ENCODE measurements at regions not wholly inside any gene's neighbourhood (a gene's known extent, or its start where the extent isn't known, plus 50 kb on each side); places are given as distances from the start of the nearest gene placed in this dataset.
"Not testable (repeated sequence)": the region's sequence is repeated elsewhere in the genome, so short reads cannot be mapped to it uniquely, and the experiment has no call there.

DNA sequence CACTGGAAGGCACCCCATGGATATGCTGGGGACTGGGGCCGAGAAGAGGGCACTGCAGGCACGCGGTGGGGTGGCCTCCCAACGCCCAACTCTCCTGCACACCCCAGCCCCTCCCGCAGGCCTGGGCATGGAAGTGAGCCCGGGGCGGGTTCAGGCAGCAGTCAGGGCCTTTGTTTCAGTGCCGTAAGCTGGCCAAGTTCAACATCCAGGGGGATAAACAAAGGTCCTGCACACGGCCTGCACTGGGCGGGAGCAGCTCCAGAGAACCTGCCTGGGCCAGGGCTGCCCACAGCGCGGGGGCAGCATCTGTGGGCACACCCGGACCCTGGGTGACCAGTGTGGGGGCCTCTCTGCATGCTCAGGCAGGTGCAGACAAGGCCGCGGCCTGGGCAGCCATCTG, 5425.8 kb upstream of the TPTE start:
- H3K4me3 ChIP-seq; DNase-seq; H3K27me3 ChIP-seq; H3K36me3 ChIP-seq (ENCODE audit: low read depth, missing control alignments); intact Hi-C loops (cut with DNase I; ENCODE audit: low total_unique reads); H3K4me1 ChIP-seq; H3K27ac ChIP-seq; H3K9me3 ChIP-seq: not testable (repeated sequence)
- no CpG with 5 or more reads among the region's 15 CpGs for WGBS, 2 donors

- H3K36me3 ChIP-seq (ENCODE audit: low read depth, missing control alignments); H3K9me3 ChIP-seq; H3K4me3 ChIP-seq; H3K27me3 ChIP-seq; H3K4me1 ChIP-seq; intact Hi-C loops (cut with DNase I; ENCODE audit: low total_unique reads); H3K27ac ChIP-seq; DNase-seq: not testable (repeated sequence)
- no CpG with 5 or more reads among the region's 25 CpGs for WGBS, 2 donors
These were observed 5423.2 kb upstream of the TPTE start for GRCh38 chr21:5098010-5098743.

- H3K36me3 ChIP-seq (ENCODE audit: low read depth, missing control alignments); H3K4me1 ChIP-seq; H3K27me3 ChIP-seq; DNase-seq; H3K4me3 ChIP-seq; intact Hi-C loops (cut with DNase I; ENCODE audit: low total_unique reads); H3K27ac ChIP-seq; H3K9me3 ChIP-seq: not testable (repeated sequence)
- no CpG with 5 or more reads among the region's 22 CpGs for WGBS, 2 donors
These were observed 5420.7 kb upstream of the TPTE start for GRCh38 chr21:5100604-5101174.

- H3K4me3 ChIP-seq; H3K27ac ChIP-seq; H3K4me1 ChIP-seq; H3K9me3 ChIP-seq; H3K36me3 ChIP-seq (ENCODE audit: low read depth, missing control alignments); H3K27me3 ChIP-seq; intact Hi-C loops (cut with DNase I; ENCODE audit: low total_unique reads): not testable (repeated sequence)
- DNase-seq, result peak; percentile 23
- 32% methylated on average over 6 of the region's 14 CpGs; no CpG with 5 or more reads in 1 of the 2 donors for WGBS, 2 donors
These were observed 5419.6 kb upstream of the TPTE start for GRCh38 chr21:5101749-5102148.

DNA sequence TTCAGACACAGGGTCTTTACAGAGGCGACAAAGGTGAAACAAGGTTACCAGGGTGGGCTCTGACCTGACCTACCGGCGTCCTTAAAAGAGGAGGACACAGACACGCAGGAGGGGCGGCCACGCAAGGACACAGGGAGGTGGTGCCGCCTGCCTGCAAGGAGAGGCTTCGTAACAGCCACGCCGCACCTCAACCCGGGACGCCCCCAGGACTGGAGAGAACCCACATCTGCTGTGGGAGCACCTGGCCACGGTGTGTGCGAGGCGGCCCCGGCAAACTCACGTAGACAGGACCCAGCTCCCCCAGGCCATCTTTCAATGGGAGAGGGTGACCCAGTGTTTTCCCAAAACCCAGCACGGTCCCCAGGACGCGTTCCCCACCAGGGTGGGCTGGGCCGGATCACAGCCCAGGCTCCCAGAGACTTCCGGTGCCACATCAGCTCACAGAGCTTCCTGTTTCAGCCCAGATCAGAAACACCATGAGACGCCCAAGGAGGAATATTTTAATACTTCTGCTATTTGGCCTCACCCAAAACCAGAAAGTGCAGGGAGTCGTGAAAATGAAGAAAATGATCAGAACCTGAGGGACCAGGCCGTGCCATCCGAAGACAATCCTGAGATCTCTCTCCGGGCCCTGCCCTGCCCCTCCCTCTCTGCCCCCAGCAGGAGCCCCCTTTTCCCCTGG, 5417.4 kb upstream of the TPTE start:
- DNase-seq, result not testable (repeated sequence)
- 92% methylated on average over 4 of the region's 27 CpGs; no CpG with 5 or more reads in 1 of the 2 donors for WGBS, 2 donors

DNA sequence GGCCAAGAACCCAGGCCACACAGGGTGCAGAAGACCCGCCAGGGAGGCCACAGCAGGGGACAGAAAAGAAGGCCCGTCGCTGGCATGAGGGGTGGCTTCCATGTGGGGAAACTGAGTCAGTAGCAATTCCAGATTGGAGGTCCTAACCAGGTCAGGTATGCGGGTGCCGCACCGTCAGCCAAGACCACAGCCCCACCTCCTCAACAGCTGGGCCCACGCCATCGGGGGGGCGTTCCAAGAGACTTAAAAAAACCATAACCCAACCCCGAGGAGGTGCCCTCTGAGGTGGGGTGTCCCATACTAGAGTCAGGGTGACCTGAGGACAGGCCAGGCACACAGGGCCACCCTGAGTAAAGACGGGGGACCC, 5416.8 kb upstream of the TPTE start:
- H3K4me1 ChIP-seq; H3K27me3 ChIP-seq; H3K36me3 ChIP-seq (ENCODE audit: low read depth, missing control alignments); DNase-seq; H3K9me3 ChIP-seq; H3K27ac ChIP-seq; intact Hi-C loops (cut with DNase I; ENCODE audit: low total_unique reads); H3K4me3 ChIP-seq: not testable (repeated sequence)
- WGBS, 2 donors, result 91% methylated on average over 8 of the region's 11 CpGs; no CpG with 5 or more reads in 1 of the 2 donors

More for the DNA sequence above, 5417.4 kb upstream of the TPTE start:
- H3K36me3 ChIP-seq (ENCODE audit: low read depth, missing control alignments); intact Hi-C loops (cut with DNase I; ENCODE audit: low total_unique reads); H3K27ac ChIP-seq; H3K9me3 ChIP-seq; H3K4me1 ChIP-seq; H3K4me3 ChIP-seq; H3K27me3 ChIP-seq: not testable (repeated sequence)

- intact Hi-C loops (cut with DNase I; ENCODE audit: low total_unique reads); H3K36me3 ChIP-seq (ENCODE audit: low read depth, missing control alignments); H3K27ac ChIP-seq; H3K4me3 ChIP-seq; DNase-seq; H3K4me1 ChIP-seq; H3K9me3 ChIP-seq; H3K27me3 ChIP-seq: not testable (repeated sequence)
- WGBS, 2 donors, result no CpG with 5 or more reads among the region's 35 CpGs
These were observed 5415.3 kb upstream of the TPTE start for GRCh38 chr21:5105939-5106708.

DNA sequence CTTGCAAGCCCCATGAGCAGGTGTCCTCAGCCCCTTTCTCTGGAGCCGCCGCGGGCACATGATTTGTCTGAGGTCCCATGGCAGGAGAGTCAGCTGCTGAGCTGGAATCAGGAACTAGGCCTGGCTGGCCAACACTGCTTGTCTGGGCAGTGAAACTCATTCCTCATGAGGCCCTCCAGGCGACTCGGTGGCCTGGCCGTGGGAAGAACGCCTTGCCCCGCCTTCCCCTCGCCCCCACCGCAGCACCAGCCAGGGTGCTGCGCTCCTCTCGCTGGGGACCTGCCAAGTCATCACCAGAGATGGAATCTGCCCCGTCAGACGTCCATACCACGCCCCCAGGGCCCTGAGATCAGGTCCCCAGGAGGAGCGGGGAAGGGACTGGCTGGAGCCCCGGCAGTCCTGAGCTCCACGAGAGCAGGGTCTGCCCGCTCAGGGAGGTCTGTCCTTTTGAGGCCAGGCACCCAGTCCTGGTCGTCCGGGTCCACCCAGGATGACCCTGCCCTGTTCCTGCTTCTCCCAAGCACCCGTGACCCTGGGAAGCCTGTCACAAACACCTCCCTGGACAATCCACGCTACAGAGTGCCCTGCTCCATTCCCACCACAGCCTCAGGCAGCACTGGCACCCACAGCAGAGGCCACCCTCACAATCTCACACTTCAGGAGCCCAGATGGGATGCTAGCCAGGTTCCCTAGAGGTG, 5414.5 kb upstream of the TPTE start:
- DNase-seq; intact Hi-C loops (cut with DNase I; ENCODE audit: low total_unique reads); H3K27me3 ChIP-seq; H3K27ac ChIP-seq; H3K4me1 ChIP-seq; H3K9me3 ChIP-seq; H3K4me3 ChIP-seq; H3K36me3 ChIP-seq (ENCODE audit: low read depth, missing control alignments): not testable (repeated sequence)
- no CpG with 5 or more reads among the region's 23 CpGs for WGBS, 2 donors

GRCh38 chr21:5107637-5108036, 5413.7 kb upstream of the TPTE start:
- H3K4me3 ChIP-seq; DNase-seq; H3K9me3 ChIP-seq; intact Hi-C loops (cut with DNase I; ENCODE audit: low total_unique reads); H3K36me3 ChIP-seq (ENCODE audit: low read depth, missing control alignments); H3K27ac ChIP-seq; H3K27me3 ChIP-seq; H3K4me1 ChIP-seq: not testable (repeated sequence)
- WGBS, 2 donors, result no CpG with 5 or more reads among the region's 20 CpGs

- H3K27me3 ChIP-seq; H3K4me1 ChIP-seq; H3K9me3 ChIP-seq; H3K36me3 ChIP-seq (ENCODE audit: low read depth, missing control alignments); H3K27ac ChIP-seq; intact Hi-C loops (cut with DNase I; ENCODE audit: low total_unique reads); H3K4me3 ChIP-seq; DNase-seq: not testable (repeated sequence)
- WGBS, 2 donors, result 80% methylated on average over 1 of the region's 19 CpGs; no CpG with 5 or more reads in 1 of the 2 donors
These were observed 5413.2 kb upstream of the TPTE start for GRCh38 chr21:5108048-5108775.

GRCh38 chr21:5111197-5111596, 5410.2 kb upstream of the TPTE start:
- DNase-seq; H3K4me3 ChIP-seq; H3K9me3 ChIP-seq; H3K27ac ChIP-seq; H3K36me3 ChIP-seq (ENCODE audit: low read depth, missing control alignments); H3K4me1 ChIP-seq; intact Hi-C loops (cut with DNase I; ENCODE audit: low total_unique reads); H3K27me3 ChIP-seq: not testable (repeated sequence)
- 80% methylated on average over 2 of the region's 10 CpGs; no CpG with 5 or more reads in 1 of the 2 donors for WGBS, 2 donors
